Heart left ventricle (tissue), 13 donors: ENCODE measurements at regions not wholly inside any gene's neighbourhood (a gene's known extent, or its start where the extent isn't known, plus 50 kb on each side); places are given as distances from the start of the nearest gene placed in this dataset.

Experiments
- POLR2A ChIP-seq, 2 donors: fragments of 450-650 bp; IDR thresholded peaks; one replicate each; pipeline ENCODE4 v1.6.1; 2017; ENCODE audit warnings: antibody characterized with exemption in 2 of 2, mild to moderate bottlenecking in 2 of 2, moderate library complexity in 2 of 2
- TF ChIP-seq, protein P1 (sequence below), 12 donors: fragments of 200-600 bp; sonication (generic) in 4 of 12; IDR thresholded peaks; one replicate each; pipeline versions ENCODE4 v1.5.0 to v1.8.0; 2018 to 2022; ENCODE audit warnings: antibody characterized with exemption in 12 of 12, mild to moderate bottlenecking in 5 of 12
- donor health status: ischemic (EF 13 %, LVEDD 7.1; RV severe dilation, severe dysfunction).
- donor health status: DM: no; HTN: yes; CAD: no.
- donor health status: DM: no; HTN: no; CAD: no.
- donor health status: ischemic (EF 25% LVEDD 6.9; RV normal size, moderate dysfunction).
- donor health status: ischemic (EF 25% LVEDD 5.7; RV mildly dilated, moderate dysfunction).
- donor health status: ischemic (EF 35%, LVEDD 5.7; RV mildly dilated, moderate dysfunction).
- donor health status: nonischemic (EF 11% LVEDD 7.7; RV severe dilation, severe dysfunction).
- donor health status: DM: yes; HTN: yes; CAD: no.
- donor health status: PGD.
- donor health status: ischemic (EF 29% LVEDD 5.4; RV normal size, mild dysfunction).
- donor health status: nonischemic (EF 23%, LVEDD 6.1; RV moderate dilation, normal function).

DNA sequence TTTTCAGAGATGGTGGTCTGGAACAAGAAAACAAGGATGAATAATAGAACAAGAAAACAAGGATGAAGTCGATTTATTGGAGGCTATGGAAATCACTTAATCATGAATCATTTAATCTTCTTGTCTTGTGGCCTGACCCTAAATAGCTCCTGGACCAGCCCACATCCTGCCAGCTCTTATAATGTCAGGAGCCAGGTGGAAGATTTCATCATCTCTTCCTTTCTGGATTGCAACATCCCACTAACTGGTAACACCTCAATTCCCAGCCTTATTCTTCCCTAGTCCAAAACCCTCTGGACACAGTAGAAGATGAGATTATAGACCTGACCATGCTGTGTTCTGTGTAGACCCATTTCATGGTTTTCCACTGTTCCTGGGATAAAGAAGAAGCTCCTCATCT, 470.1 kb upstream of the USP9Y start:
- no peak for TF ChIP-seq POLR2A (IDR thresholded peaks at IDR 0.05)
- TF ChIP-seq, protein P1, sequence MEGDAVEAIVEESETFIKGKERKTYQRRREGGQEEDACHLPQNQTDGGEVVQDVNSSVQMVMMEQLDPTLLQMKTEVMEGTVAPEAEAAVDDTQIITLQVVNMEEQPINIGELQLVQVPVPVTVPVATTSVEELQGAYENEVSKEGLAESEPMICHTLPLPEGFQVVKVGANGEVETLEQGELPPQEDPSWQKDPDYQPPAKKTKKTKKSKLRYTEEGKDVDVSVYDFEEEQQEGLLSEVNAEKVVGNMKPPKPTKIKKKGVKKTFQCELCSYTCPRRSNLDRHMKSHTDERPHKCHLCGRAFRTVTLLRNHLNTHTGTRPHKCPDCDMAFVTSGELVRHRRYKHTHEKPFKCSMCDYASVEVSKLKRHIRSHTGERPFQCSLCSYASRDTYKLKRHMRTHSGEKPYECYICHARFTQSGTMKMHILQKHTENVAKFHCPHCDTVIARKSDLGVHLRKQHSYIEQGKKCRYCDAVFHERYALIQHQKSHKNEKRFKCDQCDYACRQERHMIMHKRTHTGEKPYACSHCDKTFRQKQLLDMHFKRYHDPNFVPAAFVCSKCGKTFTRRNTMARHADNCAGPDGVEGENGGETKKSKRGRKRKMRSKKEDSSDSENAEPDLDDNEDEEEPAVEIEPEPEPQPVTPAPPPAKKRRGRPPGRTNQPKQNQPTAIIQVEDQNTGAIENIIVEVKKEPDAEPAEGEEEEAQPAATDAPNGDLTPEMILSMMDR (IDR thresholded peaks at IDR 0.05), result no peak
